A204.1 (cell line): ENCODE measurements at regions not wholly inside any gene's neighbourhood (a gene's known extent, or its start where the extent isn't known, plus 50 kb on each side); places are given as distances from the start of the nearest gene placed in this dataset.
A peak's percentile ranks its signal among the peaks of the same experiment; 100 is the strongest.
"Not testable (repeated sequence)": the region's sequence is repeated elsewhere in the genome, so short reads cannot be mapped to it uniquely, and the experiment has no call there.

ENCODE experiments used
- FAIRE-seq: peaks from 2 replicates; lab custom pipeline; 2012; peaks lifted over from hg19 to GRCh38; lab: Jason Lieb, UNC

- no peak for FAIRE-seq
Measured at GRCh38 chr2:14079576-14079975, 552.9 kb upstream of the LRATD1 start.

GRCh38 chr2:14081521-14081920 is 551.0 kb upstream of the LRATD1 start:
- FAIRE-seq, result no peak

- FAIRE-seq, result no peak
Measured at GRCh38 chr2:14082640-14083039, 549.9 kb upstream of the LRATD1 start.

GRCh38 chr2:14094592-14094991 is 537.9 kb upstream of the LRATD1 start:
- no peak for FAIRE-seq

- not testable (repeated sequence) for FAIRE-seq
Measured at GRCh38 chr2:14099101-14099500, 533.4 kb upstream of the LRATD1 start.

GRCh38 chr2:14114275-14114674 is 518.2 kb upstream of the LRATD1 start:
- FAIRE-seq, result peak; percentile 92

- FAIRE-seq, result no peak
Measured at GRCh38 chr2:14120376-14120775, 512.1 kb upstream of the LRATD1 start.

GRCh38 chr2:14123436-14124103 is 508.9 kb upstream of the LRATD1 start:
- FAIRE-seq, result no peak

GRCh38 chr2:14125624-14126293 is 506.8 kb upstream of the LRATD1 start:
- FAIRE-seq, result no peak

- peak; percentile 99 for FAIRE-seq
Measured at GRCh38 chr2:14126846-14127245, 505.7 kb upstream of the LRATD1 start.

GRCh38 chr2:14127765-14128164 is 504.8 kb upstream of the LRATD1 start:
- FAIRE-seq, result no peak

- no peak for FAIRE-seq
Measured at GRCh38 chr2:14132386-14132785, 500.1 kb upstream of the LRATD1 start.

GRCh38 chr2:14134771-14135170 is 497.7 kb upstream of the LRATD1 start:
- FAIRE-seq, result no peak

- FAIRE-seq, result no peak
Measured at GRCh38 chr2:14136030-14136429, 496.5 kb upstream of the LRATD1 start.

- no peak for FAIRE-seq
Measured at GRCh38 chr2:14137643-14138042, 494.9 kb upstream of the LRATD1 start.

GRCh38 chr2:14140009-14140550 is 492.4 kb upstream of the LRATD1 start:
- no peak for FAIRE-seq

GRCh38 chr2:14143435-14143834 is 489.1 kb upstream of the LRATD1 start:
- no peak for FAIRE-seq

GRCh38 chr2:14148216-14148615 is 484.3 kb upstream of the LRATD1 start:
- FAIRE-seq, result no peak

GRCh38 chr2:14157816-14158215 is 474.7 kb upstream of the LRATD1 start:
- no peak for FAIRE-seq

GRCh38 chr2:14180333-14180732 is 452.2 kb upstream of the LRATD1 start:
- FAIRE-seq, result no peak

GRCh38 chr2:14182227-14182946 is 450.1 kb upstream of the LRATD1 start:
- no peak for FAIRE-seq

GRCh38 chr2:14185906-14186305 is 446.6 kb upstream of the LRATD1 start:
- no peak for FAIRE-seq

- no peak for FAIRE-seq
Measured at GRCh38 chr2:14188446-14188845, 444.1 kb upstream of the LRATD1 start.
